HG02840 (cell line): ENCODE measurements at regions not wholly inside any gene's neighbourhood (a gene's known extent, or its start where the extent isn't known, plus 50 kb on each side); places are given as distances from the start of the nearest gene placed in this dataset.

Source experiments
- ATAC-seq: cut with Tn5 transposase; IDR thresholded peaks from one replicate; pipeline ENCODE4 v1.9.1; 2021; ENCODE audit warnings: mild to moderate bottlenecking, moderate library complexity, moderate number of reproducible peaks; ENCODE audit not compliant: unreplicated experiment, low FRiP score

- no peak for ATAC-seq
Measured at GRCh38 chr6:40011844-40012243, 77.6 kb upstream of the MOCS1 start.

GRCh38 chr6:40000964-40001515, 66.8 kb upstream of the MOCS1 start:
- ATAC-seq = no peak

DNA sequence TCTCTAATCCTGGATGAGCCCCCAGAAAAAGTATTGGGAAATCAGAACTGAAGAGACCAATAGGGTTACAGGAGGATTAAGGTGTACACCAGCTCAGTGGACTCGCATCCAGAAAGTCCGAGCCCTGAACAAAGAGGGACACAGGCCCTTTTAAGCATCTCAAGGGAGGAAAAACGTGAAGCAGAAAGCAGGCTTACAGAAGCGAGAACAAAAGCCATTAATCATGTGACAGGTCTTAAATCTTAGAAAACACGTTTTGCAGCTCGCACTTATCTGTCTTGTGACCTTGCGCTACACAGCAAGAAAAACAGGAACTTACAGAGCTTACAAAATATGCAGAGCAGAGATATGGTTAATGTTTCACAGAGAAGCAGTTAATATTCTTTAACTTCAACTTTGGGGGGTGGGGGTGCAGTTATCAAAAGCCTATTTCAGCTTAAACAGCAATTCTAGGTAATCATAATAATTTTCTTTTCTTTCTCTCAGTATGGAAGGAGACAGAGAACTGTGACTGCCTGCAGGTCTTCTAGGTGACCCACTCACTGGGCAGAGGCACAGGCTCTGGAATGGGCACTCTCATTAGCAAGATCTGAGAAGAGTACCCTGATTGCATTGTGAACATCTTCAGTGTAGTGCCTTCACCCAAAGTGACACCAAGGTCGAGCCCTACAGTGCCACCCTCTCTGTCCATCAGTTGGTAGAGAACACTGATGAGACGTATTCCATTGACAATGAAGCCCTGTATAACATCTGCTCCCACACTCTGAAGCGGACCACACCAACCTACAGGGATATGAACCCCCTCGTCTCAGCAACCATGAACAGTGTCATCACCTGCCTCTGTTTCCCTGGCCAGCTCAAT, 65.0 kb upstream of the MOCS1 start:
- no peak for ATAC-seq

DNA sequence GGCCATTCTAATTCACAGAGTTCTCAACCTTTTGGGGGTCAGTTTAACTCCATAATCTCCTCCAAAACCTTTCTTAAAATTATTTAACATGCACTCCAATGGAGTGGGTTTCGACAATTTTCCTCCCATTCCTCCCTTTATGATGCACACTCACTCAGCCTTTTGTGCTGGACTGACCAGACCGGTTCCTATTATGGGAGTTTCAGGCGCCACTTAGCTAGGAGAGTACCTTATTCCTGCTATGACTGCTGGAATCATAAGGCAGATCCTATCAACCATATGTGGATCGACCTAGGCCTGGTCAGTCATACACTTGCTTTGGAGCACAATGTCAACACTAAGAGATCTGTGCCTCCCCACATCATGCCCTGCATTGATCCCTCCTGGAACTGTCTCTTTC, 63.9 kb upstream of the MOCS1 start:
- ATAC-seq = no peak

GRCh38 chr6:39997101-39997635, 62.9 kb upstream of the MOCS1 start:
- ATAC-seq = no peak

GRCh38 chr6:39995633-39996032, 61.4 kb upstream of the MOCS1 start:
- no peak for ATAC-seq

DNA sequence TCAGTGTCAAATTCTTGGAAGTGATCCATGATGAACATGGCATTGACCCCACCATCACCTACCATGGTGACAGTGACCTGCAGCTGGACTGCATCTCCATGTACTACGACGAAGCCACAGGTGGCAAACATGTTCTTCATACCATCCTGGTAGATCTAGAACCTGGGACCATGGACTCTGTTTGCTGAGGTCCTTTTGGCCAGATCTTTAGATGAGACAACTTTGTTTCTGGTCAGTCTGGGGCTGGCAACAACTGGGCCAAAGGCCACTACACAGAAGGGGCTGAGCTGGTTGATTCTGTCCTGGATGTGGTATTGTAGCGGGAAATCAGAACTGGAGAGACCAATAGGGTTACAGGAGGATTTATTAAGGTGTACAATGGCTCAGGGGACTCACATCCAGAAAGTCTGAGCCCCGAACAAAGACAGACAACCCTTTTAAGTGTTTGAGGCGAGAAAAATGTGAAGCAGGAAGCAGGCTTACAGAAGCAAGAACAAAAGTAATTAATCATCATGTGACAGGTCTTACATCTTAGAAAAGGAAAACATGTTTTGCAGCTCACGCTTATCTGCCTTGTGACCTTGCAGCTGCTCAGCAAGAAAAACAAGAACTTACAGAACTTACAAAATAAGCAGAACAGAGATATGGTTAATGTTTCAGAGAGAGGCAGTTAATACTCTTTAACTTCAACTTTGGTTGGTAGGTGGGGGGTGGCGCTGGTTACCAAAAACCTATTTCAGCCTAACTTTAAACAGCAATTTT, 58.8 kb upstream of the MOCS1 start:
- ATAC-seq = no peak
